OCI-LY1 (cell line): ENCODE measurements at regions not wholly inside any gene's neighbourhood (a gene's known extent, or its start where the extent isn't known, plus 50 kb on each side); places are given as distances from the start of the nearest gene placed in this dataset.
A peak's percentile ranks its signal among the peaks of the same experiment; 100 is the strongest.

Experiments used
- H2AFZ ChIP-seq: fragments of 200-600 bp; sonication (generic), shearing (Covaris generic); 2 replicates; pipeline ENCODE4 v1.6.0; 2014; ENCODE audit warnings: antibody characterized with exemption, mild to moderate bottlenecking, low read length
- H3F3A ChIP-seq: fragments of 200-600 bp; sonication (generic), shearing (Covaris generic); 2 replicates; pipeline ENCODE4 v1.6.0; 2014; ENCODE audit warnings: mild to moderate bottlenecking, antibody characterized with exemption, low read length, moderate library complexity; ENCODE audit not compliant: insufficient read depth
- H3K27ac ChIP-seq: fragments of 200-600 bp; sonication (generic); 2 replicates; pipeline ENCODE4 v1.5.1; 2014; ENCODE audit warnings: low read length, mixed run types, mild to moderate bottlenecking, low read depth; ENCODE audit not compliant: poor library complexity, severe bottlenecking
- H3K27me3 ChIP-seq: fragments of 200-600 bp; sonication (generic); 2 replicates; pipeline ENCODE4 v1.6.0; 2014; ENCODE audit warnings: antibody characterized with exemption, mild to moderate bottlenecking, low read length, moderate library complexity; ENCODE audit not compliant: insufficient read depth
- H3K36me3 ChIP-seq: fragments of 200-600 bp; sonication (generic); 2 replicates; pipeline ENCODE4 v1.6.1; 2014; ENCODE audit warnings: mild to moderate bottlenecking, antibody characterized with exemption, low read length, moderate library complexity, mixed read lengths; ENCODE audit not compliant: insufficient read depth
- H3K4me1 ChIP-seq: fragments of 200-600 bp; sonication (generic); 2 replicates; pipeline ENCODE4 v1.5.1; 2014; ENCODE audit warnings: mild to moderate bottlenecking, low read length, moderate library complexity; ENCODE audit not compliant: insufficient read depth, severe bottlenecking
- H3K4me2 ChIP-seq: fragments of 200-600 bp; sonication (generic), shearing (Covaris generic); 2 replicates; pipeline ENCODE4 v1.6.1; 2014; ENCODE audit warnings: low read length
- H3K4me3 ChIP-seq: fragments of 200-600 bp; sonication (generic); 2 replicates; pipeline ENCODE4 v1.5.1; 2014; ENCODE audit warnings: low read length, low read depth, mild to moderate bottlenecking, mixed read lengths; ENCODE audit not compliant: poor library complexity, severe bottlenecking
- H3K79me2 ChIP-seq: fragments of 200-600 bp; shearing (Covaris generic); 2 replicates; pipeline ENCODE4 v1.6.1; 2016; ENCODE audit warnings: mixed run types, low read length, mixed read lengths; ENCODE audit not compliant: insufficient read depth
- H3K9ac ChIP-seq: fragments of 200-600 bp; sonication (generic), shearing (Covaris generic); 2 replicates; pipeline ENCODE4 v1.6.1; 2014; ENCODE audit warnings: mild to moderate bottlenecking, low read length, mixed read lengths
- H3K9me2 ChIP-seq: fragments of 200-600 bp; sonication (generic), shearing (Covaris generic); 2 replicates; pipeline ENCODE4 v1.6.1; 2014; ENCODE audit warnings: low read depth, mild to moderate bottlenecking, low read length, mixed read lengths
- H3K9me3 ChIP-seq: fragments of 200-600 bp; shearing (Covaris generic); 2 replicates; pipeline ENCODE4 v1.6.1; 2014; ENCODE audit warnings: low read length, mixed read lengths
- H4K20me1 ChIP-seq: fragments of 200-600 bp; sonication (generic), shearing (Covaris generic); 2 replicates; pipeline ENCODE4 v1.6.0; 2016; ENCODE audit warnings: mild to moderate bottlenecking, low read length; ENCODE audit not compliant: insufficient read depth
- CTCF ChIP-seq: fragments of 200-600 bp; sonication (generic), shearing (Covaris generic); IDR thresholded peaks from 2 replicates; pipeline ENCODE4 v1.5.1; 2017; ENCODE audit warnings: mild to moderate bottlenecking, antibody characterized with exemption, low read length, moderate library complexity, mixed read lengths
- EZH2 ChIP-seq: fragments of 200-600 bp; sonication (generic), shearing (Covaris generic); IDR thresholded peaks from 2 replicates; pipeline ENCODE4 v1.8.0; 2017; ENCODE audit warnings: borderline replicate concordance, mixed run types, mild to moderate bottlenecking, antibody characterized with exemption, low read length, moderate library complexity, mixed read lengths

- peaks cover 7% of the 10 kb centered on the region; the same call in 1 of the 2 replicates for H3K9me3 ChIP-seq
- H3K9me2 ChIP-seq, result no peaks in the 10 kb centered on the region
- H3K4me3 ChIP-seq, result no peak overlapping the region
- H2AFZ ChIP-seq, result no peak overlapping the region; the same call in 1 of the 2 replicates
- H3K4me2 ChIP-seq, result no peak overlapping the region
- H3K27ac ChIP-seq, result no peak overlapping the region
- no peaks in the 10 kb centered on the region for H4K20me1 ChIP-seq
- no peaks in the 10 kb centered on the region for H3K27me3 ChIP-seq
- TF ChIP-seq EZH2 (no peak), CTCF (no peak)
- H3K36me3 ChIP-seq, result no peaks in the 10 kb centered on the region
- no peaks in the 10 kb centered on the region for H3K79me2 ChIP-seq
- H3F3A ChIP-seq, result peaks cover 8% of the 10 kb centered on the region
- peaks cover 44% of the 10 kb centered on the region for H3K4me1 ChIP-seq
- H3K9ac ChIP-seq, result no peak overlapping the region; the same call in 1 of the 2 replicates
Observed at GRCh38 chr3:177249203-177249602, 51.9 kb upstream of the TBL1XR1 start.

GRCh38 chr3:177250151-177250550 lies 52.9 kb upstream of the TBL1XR1 start:
- TF ChIP-seq CTCF, result no peak
- TF ChIP-seq EZH2, result no peak
- no peaks in the 10 kb centered on the region for H3K79me2 ChIP-seq
- no peak overlapping the region for H3K4me2 ChIP-seq
- H3K27me3 ChIP-seq, result no peaks in the 10 kb centered on the region
- no peak overlapping the region for H2AFZ ChIP-seq
- H3K9me2 ChIP-seq, result no peaks in the 10 kb centered on the region
- no peaks in the 10 kb centered on the region for H3K36me3 ChIP-seq
- H3K4me1 ChIP-seq, result peaks cover 44% of the 10 kb centered on the region
- H3K27ac ChIP-seq, result peak overlapping the region; percentile 36
- peaks cover 8% of the 10 kb centered on the region; the same call in 1 of the 2 replicates for H3F3A ChIP-seq
- no peak overlapping the region for H3K9ac ChIP-seq
- peaks cover 7% of the 10 kb centered on the region; the same call in 1 of the 2 replicates for H3K9me3 ChIP-seq
- no peaks in the 10 kb centered on the region for H4K20me1 ChIP-seq
- H3K4me3 ChIP-seq, result no peak overlapping the region

GRCh38 chr3:177251755-177252154 lies 54.5 kb upstream of the TBL1XR1 start:
- H3K4me2 ChIP-seq, result no peak overlapping the region
- no peaks in the 10 kb centered on the region for H3K9me2 ChIP-seq
- H3K79me2 ChIP-seq, result no peaks in the 10 kb centered on the region
- peaks cover 7% of the 10 kb centered on the region; the same call in 1 of the 2 replicates for H3K9me3 ChIP-seq
- H3K27ac ChIP-seq, result no peak overlapping the region
- no peak overlapping the region for H3K9ac ChIP-seq
- TF ChIP-seq CTCF (no peak), EZH2 (no peak)
- peaks cover 31% of the 10 kb centered on the region for H3K4me1 ChIP-seq
- H3F3A ChIP-seq, result peaks cover 10% of the 10 kb centered on the region; the same call in 1 of the 2 replicates
- H3K4me3 ChIP-seq, result no peak overlapping the region
- no peaks in the 10 kb centered on the region for H4K20me1 ChIP-seq
- H2AFZ ChIP-seq, result no peak overlapping the region
- H3K36me3 ChIP-seq, result no peaks in the 10 kb centered on the region
- H3K27me3 ChIP-seq, result no peaks in the 10 kb centered on the region
